ENCODE measurements at regions not wholly inside any gene's neighbourhood (a gene's known extent, or its start where the extent isn't known, plus 50 kb on each side); places are given as distances from the start of the nearest gene placed in this dataset.
"Not testable (repeated sequence)": the region's sequence is repeated elsewhere in the genome, so short reads cannot be mapped to it uniquely, and the experiment has no call there.

DNA sequence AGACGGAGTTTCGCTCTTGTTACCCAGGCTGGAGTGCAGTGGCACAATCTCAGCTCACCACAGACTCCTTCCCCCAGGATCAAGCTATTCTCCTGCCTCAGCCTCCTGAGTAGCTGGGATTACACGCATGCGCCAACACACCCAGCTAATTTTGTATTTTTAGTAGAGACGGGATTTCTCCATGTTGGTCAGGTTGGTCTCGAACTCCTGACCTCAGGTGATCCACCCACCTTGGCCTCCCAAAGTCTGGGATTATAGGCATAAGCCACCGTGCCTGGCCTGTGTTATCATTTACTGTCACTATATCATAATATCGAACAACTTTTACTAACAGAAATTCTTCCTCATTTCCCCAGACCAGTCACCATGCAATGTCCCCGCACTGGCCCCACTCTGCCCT lies 104.0 kb upstream of the DLG1 start:
- TF ChIP-seq ZBTB33 (IDR thresholded peaks at IDR 0.05); TAF1 (conservative IDR thresholded peaks at IDR 0.05); SP1 (IDR thresholded peaks at IDR 0.05): not testable (repeated sequence)
- TF ChIP-seq, protein P1, sequence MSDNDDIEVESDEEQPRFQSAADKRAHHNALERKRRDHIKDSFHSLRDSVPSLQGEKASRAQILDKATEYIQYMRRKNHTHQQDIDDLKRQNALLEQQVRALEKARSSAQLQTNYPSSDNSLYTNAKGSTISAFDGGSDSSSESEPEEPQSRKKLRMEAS (IDR thresholded peaks at IDR 0.05) = not testable (repeated sequence)
- TF ChIP-seq, protein P2, sequence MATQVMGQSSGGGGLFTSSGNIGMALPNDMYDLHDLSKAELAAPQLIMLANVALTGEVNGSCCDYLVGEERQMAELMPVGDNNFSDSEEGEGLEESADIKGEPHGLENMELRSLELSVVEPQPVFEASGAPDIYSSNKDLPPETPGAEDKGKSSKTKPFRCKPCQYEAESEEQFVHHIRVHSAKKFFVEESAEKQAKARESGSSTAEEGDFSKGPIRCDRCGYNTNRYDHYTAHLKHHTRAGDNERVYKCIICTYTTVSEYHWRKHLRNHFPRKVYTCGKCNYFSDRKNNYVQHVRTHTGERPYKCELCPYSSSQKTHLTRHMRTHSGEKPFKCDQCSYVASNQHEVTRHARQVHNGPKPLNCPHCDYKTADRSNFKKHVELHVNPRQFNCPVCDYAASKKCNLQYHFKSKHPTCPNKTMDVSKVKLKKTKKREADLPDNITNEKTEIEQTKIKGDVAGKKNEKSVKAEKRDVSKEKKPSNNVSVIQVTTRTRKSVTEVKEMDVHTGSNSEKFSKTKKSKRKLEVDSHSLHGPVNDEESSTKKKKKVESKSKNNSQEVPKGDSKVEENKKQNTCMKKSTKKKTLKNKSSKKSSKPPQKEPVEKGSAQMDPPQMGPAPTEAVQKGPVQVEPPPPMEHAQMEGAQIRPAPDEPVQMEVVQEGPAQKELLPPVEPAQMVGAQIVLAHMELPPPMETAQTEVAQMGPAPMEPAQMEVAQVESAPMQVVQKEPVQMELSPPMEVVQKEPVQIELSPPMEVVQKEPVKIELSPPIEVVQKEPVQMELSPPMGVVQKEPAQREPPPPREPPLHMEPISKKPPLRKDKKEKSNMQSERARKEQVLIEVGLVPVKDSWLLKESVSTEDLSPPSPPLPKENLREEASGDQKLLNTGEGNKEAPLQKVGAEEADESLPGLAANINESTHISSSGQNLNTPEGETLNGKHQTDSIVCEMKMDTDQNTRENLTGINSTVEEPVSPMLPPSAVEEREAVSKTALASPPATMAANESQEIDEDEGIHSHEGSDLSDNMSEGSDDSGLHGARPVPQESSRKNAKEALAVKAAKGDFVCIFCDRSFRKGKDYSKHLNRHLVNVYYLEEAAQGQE (IDR thresholded peaks at IDR 0.05) = not testable (repeated sequence)
- TF ChIP-seq, protein P3, sequence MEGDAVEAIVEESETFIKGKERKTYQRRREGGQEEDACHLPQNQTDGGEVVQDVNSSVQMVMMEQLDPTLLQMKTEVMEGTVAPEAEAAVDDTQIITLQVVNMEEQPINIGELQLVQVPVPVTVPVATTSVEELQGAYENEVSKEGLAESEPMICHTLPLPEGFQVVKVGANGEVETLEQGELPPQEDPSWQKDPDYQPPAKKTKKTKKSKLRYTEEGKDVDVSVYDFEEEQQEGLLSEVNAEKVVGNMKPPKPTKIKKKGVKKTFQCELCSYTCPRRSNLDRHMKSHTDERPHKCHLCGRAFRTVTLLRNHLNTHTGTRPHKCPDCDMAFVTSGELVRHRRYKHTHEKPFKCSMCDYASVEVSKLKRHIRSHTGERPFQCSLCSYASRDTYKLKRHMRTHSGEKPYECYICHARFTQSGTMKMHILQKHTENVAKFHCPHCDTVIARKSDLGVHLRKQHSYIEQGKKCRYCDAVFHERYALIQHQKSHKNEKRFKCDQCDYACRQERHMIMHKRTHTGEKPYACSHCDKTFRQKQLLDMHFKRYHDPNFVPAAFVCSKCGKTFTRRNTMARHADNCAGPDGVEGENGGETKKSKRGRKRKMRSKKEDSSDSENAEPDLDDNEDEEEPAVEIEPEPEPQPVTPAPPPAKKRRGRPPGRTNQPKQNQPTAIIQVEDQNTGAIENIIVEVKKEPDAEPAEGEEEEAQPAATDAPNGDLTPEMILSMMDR (IDR thresholded peaks at IDR 0.05; ENCODE audit: low read depth, low read length, missing input control) = not testable (repeated sequence)

All from liver (tissue), 3 donors.